ENCODE measurements at regions not wholly inside any gene's neighbourhood (a gene's known extent, or its start where the extent isn't known, plus 50 kb on each side); places are given as distances from the start of the nearest gene placed in this dataset.

GRCh38 chr5:111856876-111857466, 100.0 kb upstream of the NREP start:
- H3K36me3 ChIP-seq (ENCODE audit: control insufficient read depth in 2 of 2, extremely low read depth in 1 of 2, insufficient read depth in 2 of 2, low read length in 2 of 2): no peaks in the 10 kb centered on the region
- POLR2A ChIA-PET: no interaction called here
- no peak overlapping the region for H3K4me3 ChIP-seq (replicated peaks in 1 of 3; ENCODE audit: insufficient read depth in 1 of 3, low read depth in 1 of 3, low read length in 3 of 3)
- no peaks in the 10 kb centered on the region for H3K79me2 ChIP-seq (ENCODE audit: control insufficient read depth, insufficient read depth, low read length)
- H3K27me3 ChIP-seq (ENCODE audit: control insufficient read depth in 2 of 2, insufficient read depth in 2 of 2, low read length in 2 of 2): no peaks in the 10 kb centered on the region
- TF ChIP-seq POLR2A (IDR thresholded peaks at IDR 0.05; ENCODE audit: low read depth, low read length): no peak
- TF ChIP-seq FOS (IDR thresholded peaks at IDR 0.05; ENCODE audit: borderline replicate concordance, insufficient read depth, low read length): no peak
- TF ChIP-seq GATA2 (IDR thresholded peaks at IDR 0.05; ENCODE audit: insufficient read depth, insufficient read length, low read depth, low read length): no peak
- TF ChIP-seq, protein P1, sequence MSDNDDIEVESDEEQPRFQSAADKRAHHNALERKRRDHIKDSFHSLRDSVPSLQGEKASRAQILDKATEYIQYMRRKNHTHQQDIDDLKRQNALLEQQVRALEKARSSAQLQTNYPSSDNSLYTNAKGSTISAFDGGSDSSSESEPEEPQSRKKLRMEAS (IDR thresholded peaks at IDR 0.05; ENCODE audit: insufficient read depth, insufficient read length): no peak
- TF ChIP-seq POLR2AphosphoS5 (IDR thresholded peaks at IDR 0.05; ENCODE audit: insufficient read depth, low read depth, low read length): no peak
- no peak for TF ChIP-seq EZH2 (IDR thresholded peaks at IDR 0.05; ENCODE audit: borderline replicate concordance, low read depth, low read length, severe bottlenecking)
- no peak for TF ChIP-seq MYC (IDR thresholded peaks at IDR 0.05; ENCODE audit: low read depth, low read length)
- no peak for TF ChIP-seq CTCF (IDR thresholded peaks at IDR 0.05; ENCODE audit: extremely low read depth in 1 of 2, insufficient read depth in 1 of 2, low read depth in 1 of 2, low read length in 2 of 2)
- TF ChIP-seq JUN (IDR thresholded peaks at IDR 0.05; ENCODE audit: borderline replicate concordance, insufficient read depth, insufficient read length, low read depth): no peak
- no peak overlapping the region for H3K27ac ChIP-seq (ENCODE audit: insufficient read depth, low read depth, low read length)
- no peaks in the 10 kb centered on the region for H3K4me1 ChIP-seq (ENCODE audit: control insufficient read depth, extremely low read depth, insufficient read depth, low read length)
- dilution Hi-C loops (cut with MboI; ENCODE audit: extremely low pct_ligation_motif_present, low sequenced_read_pairs): no loop called here
- CTCF ChIA-PET: interaction anchor here (1.2 to 1.6 kb wide), 2 partner anchors 8 to 53 kb away, joined by 3 to 5 read pairs; no protein-coding TSS in a partner anchor
- H3K4me2 ChIP-seq (ENCODE audit: insufficient read depth, low read length): no peak overlapping the region
- H3K9ac ChIP-seq (replicated peaks; ENCODE audit: extremely low read depth, insufficient read depth, low read length): no peak overlapping the region
- no TSS peak for BruUV-seq (replicated peaks)
- H3K9me1 ChIP-seq (replicated peaks; ENCODE audit: control insufficient read depth, extremely low read depth, insufficient read depth, low read length): no peaks in the 10 kb centered on the region
- no peak overlapping the region for H2AFZ ChIP-seq (ENCODE audit: low read depth, low read length)
- no peaks in the 10 kb centered on the region for H4K20me1 ChIP-seq (replicated peaks; ENCODE audit: control insufficient read depth, extremely low read depth, insufficient read depth, low read length)
- FAIRE-seq: no peak
- H3K9me3 ChIP-seq (replicated peaks; ENCODE audit: control insufficient read depth, insufficient read depth, low read length): no peaks in the 10 kb centered on the region
- intact Hi-C loops (cut with micrococcal nuclease): no loop called here
- DNase-seq (ENCODE audit: low read depth, low spot score): no peak
